UCSD-AML1 (cell line): ENCODE measurements at regions not wholly inside any gene's neighbourhood (a gene's known extent, or its start where the extent isn't known, plus 50 kb on each side); places are given as distances from the start of the nearest gene placed in this dataset.

Experiments
- DNase-seq: peaks from one replicate; lab custom pipeline; 2025; ENCODE audit not compliant: unreplicated experiment; lab: John Stamatoyannopoulos, UW

- DNase-seq = peak; percentile 14
These were observed 233.1 kb upstream of the ANKRD55 start for GRCh38 chr5:56466136-56466816.

GRCh38 chr5:56465769-56466135, 232.6 kb upstream of the ANKRD55 start:
- DNase-seq = no peak

GRCh38 chr5:56464935-56465768, 232.0 kb upstream of the ANKRD55 start:
- DNase-seq = no peak

- DNase-seq = no peak
These were observed 230.9 kb upstream of the ANKRD55 start for GRCh38 chr5:56463944-56464571.

- no peak for DNase-seq
These were observed 228.5 kb upstream of the ANKRD55 start for GRCh38 chr5:56461584-56461983.

GRCh38 chr5:56460681-56461191, 227.6 kb upstream of the ANKRD55 start:
- no peak for DNase-seq

- DNase-seq = no peak
These were observed 227.0 kb upstream of the ANKRD55 start for GRCh38 chr5:56460195-56460546.

GRCh38 chr5:56459394-56460194, 226.5 kb upstream of the ANKRD55 start:
- DNase-seq = no peak

GRCh38 chr5:56457887-56458812, 225.0 kb upstream of the ANKRD55 start:
- no peak for DNase-seq

GRCh38 chr5:56456002-56456401, 222.9 kb upstream of the ANKRD55 start:
- DNase-seq = no peak

- no peak for DNase-seq
These were observed 222.3 kb upstream of the ANKRD55 start for GRCh38 chr5:56455417-56455816.

- no peak for DNase-seq
These were observed 221.2 kb upstream of the ANKRD55 start for GRCh38 chr5:56454219-56454862.

- DNase-seq = no peak
These were observed 218.6 kb upstream of the ANKRD55 start for GRCh38 chr5:56451742-56452141.

- no peak for DNase-seq
These were observed 217.6 kb upstream of the ANKRD55 start for GRCh38 chr5:56450766-56451165.

- DNase-seq = no peak
These were observed 216.0 kb upstream of the ANKRD55 start for GRCh38 chr5:56449071-56449640.

- DNase-seq = no peak
These were observed 214.5 kb upstream of the ANKRD55 start for GRCh38 chr5:56447656-56448055.

GRCh38 chr5:56447232-56447631, 214.1 kb upstream of the ANKRD55 start:
- no peak for DNase-seq

GRCh38 chr5:56446728-56447127, 213.6 kb upstream of the ANKRD55 start:
- no peak for DNase-seq

- DNase-seq = no peak
These were observed 210.7 kb upstream of the ANKRD55 start for GRCh38 chr5:56443826-56444225.
